SKM-1 treated with dmso at 0.1 percent for 144 hours (cell line): ENCODE measurements at regions not wholly inside any gene's neighbourhood (a gene's known extent, or its start where the extent isn't known, plus 50 kb on each side); places are given as distances from the start of the nearest gene placed in this dataset.
A peak's percentile ranks its signal among the peaks of the same experiment; 100 is the strongest.
"Not testable (repeated sequence)": the region's sequence is repeated elsewhere in the genome, so short reads cannot be mapped to it uniquely, and the experiment has no call there.

Source experiments
- DNase-seq: peaks from one replicate; lab custom pipeline; 2025; ENCODE audit not compliant: unreplicated experiment; lab: John Stamatoyannopoulos, UW

DNA sequence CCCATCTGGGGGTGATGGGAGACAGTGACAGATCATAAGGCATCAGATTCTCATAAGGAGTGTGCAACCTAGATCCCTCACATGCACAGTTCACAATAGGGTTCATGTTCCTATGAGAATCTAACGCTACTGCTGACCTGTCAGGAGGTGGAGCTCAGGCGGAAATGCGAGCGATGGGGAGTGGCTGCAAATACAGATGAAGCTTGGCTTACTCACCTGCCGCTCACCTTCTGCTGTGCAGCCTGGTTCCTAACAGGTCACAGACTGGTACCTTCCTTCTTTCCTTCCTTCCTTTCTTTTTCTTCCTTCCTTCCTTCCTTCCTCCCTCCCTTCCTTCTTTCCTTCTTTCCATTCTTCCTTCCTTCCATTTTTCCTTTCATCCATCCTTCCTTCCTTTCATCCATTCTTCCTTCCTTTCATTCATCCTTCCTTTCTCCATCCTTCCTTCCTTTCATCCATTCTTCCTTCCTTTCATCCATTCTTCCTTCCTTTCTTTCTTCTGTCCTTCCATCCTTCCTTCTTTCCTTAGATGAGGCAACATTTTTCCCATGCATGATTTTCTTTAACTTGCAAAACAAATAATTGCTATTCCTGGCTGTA, 370.0 kb upstream of the AUTS2 start:
- DNase-seq: no peak

DNA sequence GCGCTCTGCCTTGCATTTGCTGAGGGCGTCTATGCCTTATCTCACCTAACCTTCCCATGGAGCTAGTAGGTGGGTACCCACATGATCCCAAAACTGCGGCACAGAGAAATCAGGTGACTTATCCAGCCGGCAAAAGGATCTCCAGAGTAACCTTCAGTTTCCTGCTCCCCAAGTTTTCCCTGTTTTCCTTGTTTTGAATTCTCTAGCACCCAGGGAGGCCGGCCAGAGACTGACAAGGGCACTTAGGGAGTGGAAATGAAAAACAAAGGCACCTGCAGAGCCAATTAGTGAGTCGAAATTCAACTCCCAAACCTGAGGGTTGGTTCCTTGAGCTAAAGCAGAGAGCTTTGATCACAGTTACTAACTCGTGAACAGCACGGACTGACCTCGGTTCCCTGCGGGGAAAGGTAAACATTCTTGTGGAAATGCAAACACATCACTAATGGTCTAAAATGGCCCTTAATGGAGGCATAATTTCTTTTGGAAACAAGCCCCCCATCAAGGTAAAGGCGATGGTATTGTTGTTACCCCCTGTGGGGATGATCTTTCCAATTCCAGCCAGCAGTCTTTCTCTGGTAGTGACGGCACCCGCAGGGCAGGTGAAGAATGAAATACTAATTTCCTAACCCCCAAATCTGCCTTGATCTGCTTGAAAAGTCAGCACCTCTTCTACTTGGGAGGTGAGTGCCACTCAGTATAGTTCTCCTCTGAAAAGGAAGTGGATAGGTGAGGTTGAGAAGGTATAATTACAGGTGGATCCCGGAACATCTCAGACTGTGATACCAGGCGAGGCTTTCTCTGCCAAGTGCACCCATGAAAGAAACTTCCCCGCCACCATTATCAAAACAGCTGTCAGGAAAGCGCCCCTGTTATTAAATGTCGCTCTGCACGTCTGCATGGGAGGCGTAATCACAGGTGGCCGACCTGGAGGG, 365.6 kb upstream of the AUTS2 start:
- DNase-seq: no peak

DNA sequence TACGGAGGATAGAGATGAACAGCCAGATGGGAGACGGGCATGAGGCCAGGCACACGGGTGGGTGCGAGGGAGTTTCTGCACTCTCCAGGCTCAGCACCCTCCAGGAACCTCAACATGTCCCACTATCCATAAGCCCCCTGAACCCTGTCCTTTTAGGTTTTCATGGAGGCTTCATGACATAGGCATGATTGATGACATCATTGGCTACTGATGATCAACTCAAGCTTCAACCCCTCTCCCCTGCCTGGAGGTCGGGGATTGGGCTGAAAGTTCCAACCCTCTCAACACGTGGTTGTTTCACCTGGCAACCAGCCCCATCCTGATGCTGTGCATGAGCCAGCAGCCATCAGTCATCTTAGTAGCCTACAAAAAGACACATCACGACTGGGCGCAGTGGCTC, 360.7 kb upstream of the AUTS2 start:
- DNase-seq: no peak

DNA sequence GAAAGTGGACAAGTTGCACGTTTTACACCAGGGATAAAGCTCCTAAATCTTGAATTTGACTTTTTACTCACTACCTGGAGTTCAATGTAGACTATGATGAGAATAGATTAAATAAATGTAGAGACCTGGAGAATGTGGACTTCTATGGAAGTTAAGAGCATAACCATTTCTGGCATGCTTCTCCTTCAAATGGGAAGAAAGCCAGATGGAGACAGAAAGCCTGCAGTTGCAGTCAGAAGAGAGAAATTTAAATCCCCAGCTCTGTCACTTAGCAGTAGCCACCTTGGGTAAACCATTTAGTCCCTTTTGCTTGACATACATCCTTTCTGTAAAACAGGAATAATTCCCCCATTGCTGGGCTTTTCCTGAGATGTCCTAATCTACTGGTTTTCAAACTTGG, 355.3 kb upstream of the AUTS2 start:
- DNase-seq: no peak

DNA sequence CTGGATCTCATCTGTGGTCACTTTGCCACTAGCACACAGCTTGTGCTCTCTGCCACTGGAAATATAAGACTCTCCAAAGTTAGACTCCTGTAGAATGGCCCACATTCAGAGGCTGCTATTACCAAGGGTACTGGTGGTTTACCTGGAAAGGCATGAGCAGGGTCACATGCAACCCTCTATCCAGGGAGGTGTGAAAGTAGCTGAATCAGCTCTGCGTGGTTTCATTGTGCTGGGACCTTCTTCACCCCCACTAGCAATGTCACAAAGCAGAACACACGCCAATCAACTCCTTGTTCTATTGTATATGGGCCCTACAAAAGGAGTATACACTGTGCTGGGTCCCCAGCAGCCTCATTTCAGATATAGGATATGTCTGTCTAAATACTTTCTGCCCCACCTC, 353.6 kb upstream of the AUTS2 start:
- no peak for DNase-seq

DNA sequence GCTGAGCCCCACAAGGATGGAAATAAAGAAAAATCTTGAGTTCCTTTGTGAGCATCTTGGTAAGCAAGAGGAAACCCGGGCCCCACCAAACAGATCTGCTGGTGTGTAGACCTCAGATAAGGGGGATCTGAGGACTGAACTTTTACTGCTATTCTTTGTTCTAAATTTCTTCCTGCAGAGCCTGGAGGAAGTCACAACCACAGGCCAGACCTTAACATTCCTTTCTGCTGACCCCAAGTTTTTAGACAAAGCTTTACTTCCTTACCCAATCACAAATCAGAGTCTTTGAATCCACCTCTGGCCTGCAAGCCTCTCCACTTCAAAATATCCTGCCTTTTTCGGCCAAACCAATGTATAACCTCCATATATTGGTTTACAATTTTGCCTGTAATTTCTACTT, 352.6 kb upstream of the AUTS2 start:
- DNase-seq: no peak

DNA sequence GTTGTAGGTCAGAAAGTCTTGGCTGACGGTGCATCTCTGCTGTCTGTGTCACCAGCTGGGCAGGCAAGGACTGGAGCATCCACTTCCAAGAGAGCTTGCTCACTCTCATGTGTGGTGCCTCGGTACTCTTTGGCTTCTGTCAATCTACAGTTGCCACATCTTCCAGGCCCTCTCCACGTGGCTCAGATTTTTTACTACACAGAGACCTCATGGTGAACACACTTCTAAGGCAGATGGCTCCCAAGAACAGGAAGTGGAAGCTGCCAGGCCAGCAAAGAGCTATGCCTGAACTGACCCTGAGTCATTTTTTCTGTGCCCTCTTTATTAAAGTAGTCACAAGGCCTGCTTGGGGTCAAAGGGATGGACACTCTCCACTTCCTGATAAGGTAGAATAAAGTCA, 351.5 kb upstream of the AUTS2 start:
- no peak for DNase-seq

DNA sequence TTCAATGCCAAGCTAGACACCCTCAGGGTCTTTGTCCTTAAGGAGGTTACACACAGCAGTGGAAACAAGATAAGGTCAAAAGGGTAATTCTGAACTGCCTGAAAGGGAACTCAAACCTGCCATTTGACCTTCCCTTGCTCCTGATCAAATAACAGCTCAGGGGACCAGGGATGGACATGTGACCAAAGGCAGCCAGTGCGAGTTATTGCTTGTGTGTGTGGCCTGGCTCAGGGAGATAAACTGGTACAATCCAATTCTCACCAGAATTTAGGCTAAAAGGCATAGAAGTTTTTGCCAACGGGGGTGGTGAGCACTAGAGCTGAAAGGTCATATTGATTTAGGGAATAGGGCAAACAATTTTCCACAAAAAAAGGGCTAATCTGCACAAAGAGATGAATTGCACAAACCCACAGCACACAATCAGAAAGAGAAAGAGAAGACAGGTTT, 349.9 kb upstream of the AUTS2 start:
- DNase-seq: not testable (repeated sequence)

DNA sequence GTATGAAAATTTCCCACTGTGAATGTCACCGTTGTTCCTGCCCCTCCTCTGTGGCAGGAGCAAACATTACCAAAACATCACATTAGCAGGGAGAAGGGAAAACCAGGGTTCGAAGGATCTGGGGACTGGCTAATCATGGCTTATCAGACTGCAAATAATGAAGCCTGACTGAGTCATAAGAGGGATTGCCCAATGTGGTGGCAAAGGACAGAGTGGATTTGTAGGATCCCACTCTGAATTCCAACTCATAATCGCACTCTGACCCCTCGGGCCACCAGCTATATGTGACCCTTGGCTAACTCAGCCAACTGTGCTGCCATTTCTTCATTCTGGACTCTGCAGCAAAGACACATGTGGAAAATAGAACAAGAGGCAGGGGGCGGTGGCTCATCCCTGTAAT, 347.3 kb upstream of the AUTS2 start:
- DNase-seq: no peak

DNA sequence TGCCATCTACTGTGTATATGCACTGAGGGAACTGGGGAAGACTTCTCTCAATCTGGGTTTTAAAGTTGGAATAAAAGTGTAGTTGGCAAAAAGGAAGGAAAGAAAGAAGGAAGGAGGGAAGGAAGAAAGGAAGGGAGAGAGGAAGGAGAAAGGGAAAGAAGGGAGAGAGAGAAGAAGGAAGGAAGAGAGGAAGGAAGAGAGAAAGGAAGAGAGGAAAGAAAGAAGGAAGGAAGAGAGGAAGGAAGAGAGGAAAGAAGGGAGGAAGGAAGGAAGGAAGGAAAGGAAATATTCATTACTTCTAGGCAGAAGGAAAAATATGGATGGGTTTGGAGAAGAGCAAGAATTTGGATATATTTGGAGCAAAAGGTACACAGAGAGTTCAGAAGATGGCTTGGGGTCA, 343.6 kb upstream of the AUTS2 start:
- no peak for DNase-seq

DNA sequence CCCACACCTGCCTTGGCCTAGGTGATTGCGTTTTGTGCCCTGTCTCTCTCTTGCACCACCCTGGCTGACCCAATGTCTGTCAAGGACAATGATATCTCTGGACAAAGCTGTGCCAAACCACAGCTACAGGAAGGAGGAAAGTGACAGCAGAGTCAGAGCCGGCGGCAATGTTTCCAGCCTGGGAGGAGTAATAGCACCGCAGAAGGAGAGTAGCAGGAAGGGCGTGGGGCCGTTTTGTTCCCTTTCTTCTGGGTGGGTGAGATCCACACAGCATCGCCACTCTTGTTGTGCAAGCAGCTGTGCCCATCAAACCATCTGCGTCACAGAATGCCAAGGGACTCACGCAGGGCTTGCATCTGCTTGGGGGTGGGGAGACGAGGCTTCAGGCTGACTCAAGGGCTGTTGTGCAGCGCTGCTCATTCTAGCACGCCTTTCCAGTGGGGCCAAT, 341.6 kb upstream of the AUTS2 start:
- peak; percentile 56 for DNase-seq

DNA sequence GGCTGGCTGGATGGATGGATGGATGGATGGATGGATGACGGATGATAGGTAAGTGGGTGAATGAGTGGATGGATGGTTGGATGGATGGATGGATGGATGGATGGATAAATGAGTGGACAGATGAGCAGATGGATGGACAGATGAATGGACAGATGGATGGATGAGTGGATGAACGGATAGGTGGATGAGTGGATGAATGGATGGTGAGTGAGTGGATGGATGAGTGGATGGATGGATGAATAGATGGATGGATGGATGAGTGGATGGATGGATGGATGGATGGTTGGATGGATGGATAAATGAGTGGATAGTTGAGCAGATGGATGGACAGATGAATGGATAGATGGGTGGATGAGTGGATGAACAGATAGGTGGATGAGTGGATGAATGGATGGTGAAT, 340.7 kb upstream of the AUTS2 start:
- DNase-seq: no peak

DNA sequence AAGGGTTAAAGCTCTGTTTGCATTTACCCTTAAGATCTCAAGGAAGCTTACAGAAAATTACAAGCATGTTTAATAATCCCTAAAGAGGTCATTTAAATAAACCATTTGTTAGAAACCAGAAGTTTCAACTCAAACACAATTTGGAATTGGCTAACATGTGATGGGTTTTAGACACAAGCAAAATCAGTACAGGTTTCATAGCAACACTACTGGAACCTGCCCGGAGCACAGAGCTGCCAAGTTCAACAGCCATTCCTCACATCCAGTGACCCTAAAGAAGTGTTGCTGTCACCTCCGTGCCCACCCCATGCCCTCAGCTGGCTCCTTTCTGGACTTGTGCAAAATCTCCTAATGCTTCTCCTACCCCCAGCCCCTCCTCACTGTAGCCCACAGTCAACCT, 338.8 kb upstream of the AUTS2 start:
- DNase-seq: no peak

DNA sequence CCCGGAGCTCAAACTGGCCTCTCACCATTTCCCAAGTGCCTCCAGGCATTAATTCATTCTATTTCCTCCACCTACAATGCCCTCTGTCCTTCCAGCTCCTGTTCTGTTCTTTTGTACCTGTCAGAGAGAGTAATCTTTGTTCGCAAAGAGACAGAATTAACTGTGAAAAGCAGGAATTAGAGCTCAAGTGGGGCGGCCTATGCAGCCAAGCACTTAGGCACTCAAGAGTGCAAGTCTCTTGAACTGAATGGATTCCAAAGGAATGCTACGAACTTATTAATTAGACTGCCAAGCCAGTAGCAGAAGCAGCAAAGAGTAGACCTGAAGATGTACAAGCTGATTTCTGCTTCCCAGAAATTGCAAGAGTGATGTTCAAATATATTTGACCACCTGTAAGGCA, 338.3 kb upstream of the AUTS2 start:
- no peak for DNase-seq

DNA sequence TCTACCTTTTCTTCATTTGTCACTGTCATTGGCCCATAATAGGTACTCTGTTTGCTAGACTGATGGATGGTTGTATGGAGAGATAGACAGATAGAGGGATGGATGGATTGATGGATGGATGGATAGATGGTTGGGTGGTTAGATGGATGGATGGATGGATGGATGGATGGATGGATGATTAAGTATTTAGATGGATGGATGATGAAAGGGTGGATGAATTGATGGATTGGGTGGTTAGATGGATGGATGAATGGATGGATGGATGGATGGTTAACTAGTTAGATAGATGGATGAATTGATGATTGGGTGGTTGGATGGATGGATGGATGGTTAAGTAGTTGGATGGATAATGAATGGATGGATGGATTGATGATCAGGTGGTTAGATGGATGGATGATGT, 334.7 kb upstream of the AUTS2 start:
- no peak for DNase-seq

DNA sequence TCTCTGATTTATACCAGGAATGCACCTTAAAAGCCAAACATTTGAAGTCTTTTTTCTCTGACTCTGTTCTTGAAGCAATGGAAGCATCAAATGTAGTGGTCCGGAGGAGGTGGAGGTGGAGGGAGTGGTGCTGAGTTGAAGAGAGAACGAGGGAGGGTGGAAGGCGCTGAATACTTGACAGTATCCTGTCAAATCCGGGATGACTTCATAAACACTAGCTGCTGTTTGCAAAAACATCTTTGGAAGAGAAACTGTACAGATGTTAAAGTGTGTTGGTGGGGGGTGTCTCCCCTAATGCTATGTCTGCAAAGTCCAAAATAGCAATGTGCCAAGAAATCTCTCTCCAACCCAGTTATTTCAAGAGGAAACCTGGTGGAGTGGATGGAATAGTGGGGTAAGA, 328.5 kb upstream of the AUTS2 start:
- no peak for DNase-seq

DNA sequence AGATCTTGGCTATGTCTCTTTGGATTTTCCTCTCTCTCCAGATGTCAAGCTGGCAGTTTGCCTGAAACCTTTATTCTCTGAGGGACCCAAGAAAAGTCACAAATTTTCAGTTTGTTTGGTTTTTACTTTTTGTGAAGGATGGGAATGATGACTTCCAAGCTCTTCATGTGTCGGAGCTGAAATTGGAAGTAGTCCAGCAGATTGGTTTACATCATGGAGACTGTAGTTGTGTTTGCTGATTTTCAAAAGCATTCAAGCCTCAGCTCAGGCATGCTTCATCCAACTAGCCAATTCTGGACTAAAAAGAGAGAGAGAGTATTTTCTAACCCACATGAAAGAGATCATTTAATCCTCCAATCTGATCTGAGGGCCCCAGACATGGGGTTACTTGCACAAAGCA, 326.2 kb upstream of the AUTS2 start:
- no peak for DNase-seq

DNA sequence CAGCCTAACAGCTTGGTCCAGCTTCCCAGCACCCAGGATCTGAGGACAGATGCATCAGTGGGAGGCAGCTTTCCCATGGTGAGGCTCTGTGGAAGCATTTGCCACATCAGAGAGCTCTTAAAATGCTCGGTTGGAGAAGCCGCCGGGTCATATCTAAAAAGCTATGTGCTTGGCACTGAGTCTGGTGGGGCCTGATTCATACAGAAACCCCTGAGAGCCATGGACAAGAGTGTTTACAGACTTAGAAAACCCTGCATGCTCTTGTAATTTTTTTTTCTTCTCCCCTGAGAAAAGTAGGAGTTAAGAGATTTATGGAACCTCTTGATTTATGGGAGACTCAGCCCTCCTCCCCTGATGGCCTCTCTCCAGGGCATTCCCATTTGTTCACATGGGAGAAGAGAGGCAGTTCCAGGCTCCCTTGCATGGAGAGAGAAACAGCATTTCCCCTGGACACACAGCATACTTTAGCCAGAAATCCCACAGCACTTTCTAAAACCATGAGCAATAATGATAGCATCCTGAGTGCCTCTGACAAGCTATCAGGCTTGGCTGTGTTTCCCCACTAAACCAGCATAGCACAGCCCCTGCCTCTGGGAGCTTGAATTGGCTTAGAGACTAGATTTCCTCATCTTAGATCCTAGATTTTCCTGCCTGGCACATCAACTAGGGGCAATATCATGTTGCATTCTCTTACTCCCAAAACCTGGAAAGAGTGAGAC, 322.1 kb upstream of the AUTS2 start:
- DNase-seq: no peak

DNA sequence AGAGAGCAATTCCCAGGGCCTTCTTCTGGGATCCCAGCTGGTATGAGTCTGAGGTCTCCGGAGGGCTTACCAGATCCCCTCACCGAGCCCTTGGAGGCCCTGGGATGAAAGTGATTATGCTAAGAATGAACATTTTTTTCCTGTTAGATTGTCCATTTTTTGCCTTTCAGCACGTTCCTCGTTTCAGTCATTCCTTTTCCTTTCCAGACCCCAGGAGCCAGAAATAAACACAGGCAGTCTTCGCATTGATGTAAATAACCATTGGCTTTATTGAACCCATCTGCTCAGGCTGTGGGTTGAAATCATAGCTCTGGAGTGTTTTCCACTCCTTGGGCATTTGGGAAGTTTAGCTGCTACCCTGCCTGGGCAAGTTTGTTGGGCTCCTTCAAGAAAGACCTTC, 320.9 kb upstream of the AUTS2 start:
- DNase-seq: no peak

DNA sequence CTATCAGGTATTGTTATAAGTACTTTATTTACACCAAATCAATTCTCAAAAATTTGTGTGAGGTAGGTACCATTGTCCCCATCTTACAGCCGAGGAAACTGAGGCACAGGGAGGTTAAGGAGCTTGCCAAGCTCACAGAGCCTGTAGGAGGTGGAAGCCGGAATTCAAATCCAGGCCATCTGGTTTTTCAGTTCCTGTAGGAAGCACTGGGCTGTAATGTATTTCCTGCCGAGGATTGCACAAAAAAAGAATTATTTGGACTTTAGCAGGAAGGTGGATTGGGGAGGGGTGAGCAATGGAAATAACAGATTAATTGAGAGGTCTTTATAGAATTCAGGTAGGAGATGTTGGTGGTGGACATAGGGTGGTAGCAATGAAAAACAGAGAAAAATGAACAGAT, 315.3 kb upstream of the AUTS2 start:
- DNase-seq: no peak

DNA sequence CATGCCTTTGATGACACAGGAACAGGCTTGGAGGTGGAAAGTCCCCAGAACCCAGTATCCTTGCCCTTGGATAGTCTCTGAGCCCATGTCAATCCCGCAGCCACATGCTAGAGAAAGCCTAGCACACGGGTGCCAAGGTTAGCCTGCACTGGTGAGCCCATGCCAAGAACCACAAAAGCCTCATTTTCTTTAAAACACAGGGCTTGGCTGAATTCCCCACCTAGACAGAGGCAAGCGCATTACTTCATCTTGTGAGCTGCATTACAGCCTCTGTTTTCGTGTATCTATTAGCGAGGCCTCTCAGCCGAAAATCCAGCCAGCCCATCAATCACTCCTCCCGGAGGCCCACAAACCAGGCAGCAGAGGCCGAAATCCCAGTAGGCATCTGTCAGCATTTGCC, 314.9 kb upstream of the AUTS2 start:
- no peak for DNase-seq

DNA sequence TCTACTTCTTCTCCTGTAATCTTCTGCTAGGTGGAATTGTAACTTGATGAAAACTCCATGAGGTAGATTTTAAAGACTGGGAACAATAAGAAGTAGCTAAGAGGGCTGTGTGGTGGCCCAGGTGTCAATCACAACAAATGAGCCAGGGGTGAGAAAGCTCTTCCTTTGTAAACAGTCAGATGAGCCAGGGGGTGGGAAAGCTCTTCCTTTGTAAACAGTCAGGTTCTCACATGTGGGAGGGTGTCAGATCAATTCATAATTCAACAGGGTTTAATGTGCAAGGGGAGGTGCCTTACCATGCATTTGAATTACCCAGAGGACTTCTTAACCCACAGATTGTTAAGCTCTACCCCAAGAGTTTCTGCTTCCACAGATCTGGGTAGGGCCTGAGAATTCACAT, 312.4 kb upstream of the AUTS2 start:
- DNase-seq: no peak
